PFSK-1 (cell line): ENCODE measurements at regions not wholly inside any gene's neighbourhood (a gene's known extent, or its start where the extent isn't known, plus 50 kb on each side); places are given as distances from the start of the nearest gene placed in this dataset.

Experiments used
- FOXP2 ChIP-seq: optimal IDR thresholded peaks from 2 replicates; pipeline ENCODE3; 2011; ENCODE audit warnings: borderline replicate concordance, control low read depth, inconsistent platforms; ENCODE audit not compliant: insufficient read depth; ENCODE audit errors: extremely low read length, extremely low read depth
- POLR2AphosphoS5 ChIP-seq: IDR thresholded peaks from 2 replicates; pipeline ENCODE4 v1.6.1; 2012; ENCODE audit warnings: low read depth, mild to moderate bottlenecking, control low read depth, low read length, moderate library complexity
- REST ChIP-seq, 2 experiments: IDR thresholded peaks; 2 replicates each; pipeline versions ENCODE4 v1.6.1 to v1.8.0; 2011 to 2012; ENCODE audit warnings: low read depth in 2 of 2, low read length in 2 of 2, control low read depth in 1 of 2, inconsistent platforms in 1 of 2, mild to moderate bottlenecking in 1 of 2, moderate library complexity in 1 of 2; ENCODE audit not compliant: insufficient read depth in 1 of 2
- SIN3A ChIP-seq: IDR thresholded peaks from 2 replicates; pipeline ENCODE4 v1.6.1; 2012; ENCODE audit warnings: mild to moderate bottlenecking, low read length, moderate library complexity, borderline replicate concordance; ENCODE audit not compliant: insufficient read depth
- TAF1 ChIP-seq: IDR thresholded peaks from 2 replicates; pipeline ENCODE4 v1.6.1; 2012; ENCODE audit warnings: low read length, control low read depth, borderline replicate concordance; ENCODE audit not compliant: insufficient read depth

- no peak for TF ChIP-seq POLR2AphosphoS5
- TF ChIP-seq SIN3A, result no peak
- TF ChIP-seq TAF1, result no peak
- TF ChIP-seq REST (IDR thresholded peaks at IDR 0.05; ENCODE audit: insufficient read depth in 1 of 2, low read depth in 2 of 2, low read length in 2 of 2), result no peak
- no peak for TF ChIP-seq FOXP2
Observed at GRCh38 chr21:15434163-15434905, 295.4 kb upstream of the USP25 start.
